NCI-H1105 (cell line): ENCODE measurements at regions not wholly inside any gene's neighbourhood (a gene's known extent, or its start where the extent isn't known, plus 50 kb on each side); places are given as distances from the start of the nearest gene placed in this dataset.

Experiments
- DNase-seq: peaks from one replicate; lab custom pipeline; 2025; lab: John Stamatoyannopoulos, UW

GRCh38 chr12:118850244-118850825 lies 131.0 kb upstream of the SRRM4 start:
- DNase-seq = no peak

DNA sequence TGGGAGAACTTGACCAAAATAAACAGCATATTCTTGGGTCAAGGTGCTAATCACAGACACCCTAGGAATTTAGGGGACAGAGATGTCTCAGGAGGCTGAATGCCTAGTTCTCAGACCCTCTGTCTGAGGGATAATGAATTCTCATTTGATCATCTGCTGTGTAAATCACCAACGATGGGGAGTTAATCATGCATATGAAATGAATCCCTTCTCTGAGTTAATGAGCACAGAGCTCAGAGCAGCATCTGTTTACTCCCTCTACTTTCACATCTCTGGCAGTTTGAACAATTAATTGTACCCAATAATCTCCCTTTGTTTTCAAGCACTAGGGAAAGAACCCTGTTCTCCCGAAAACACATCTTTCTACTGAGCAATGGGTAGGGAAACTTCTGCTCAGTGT lies 129.4 kb upstream of the SRRM4 start:
- peak; percentile 35 for DNase-seq

GRCh38 chr12:118853634-118854033 lies 127.7 kb upstream of the SRRM4 start:
- DNase-seq = no peak

DNA sequence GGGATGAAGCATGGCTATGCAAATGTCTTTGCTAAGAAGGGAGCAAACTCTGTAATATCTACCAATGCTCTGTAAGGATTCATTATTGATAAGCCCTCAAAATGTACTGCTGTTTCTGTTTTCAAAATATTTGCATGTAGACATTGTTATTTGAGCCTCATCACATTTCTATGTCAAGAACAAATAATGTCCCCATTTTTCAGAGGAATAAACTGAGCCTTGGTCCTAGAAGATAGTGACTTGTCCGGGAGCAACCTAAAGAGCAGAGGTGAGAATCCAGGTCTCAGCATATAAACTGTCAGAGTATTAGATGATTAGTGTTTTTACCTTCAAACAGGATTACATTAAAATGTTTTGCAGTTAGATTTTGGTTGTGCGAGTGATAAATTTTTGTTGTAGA lies 125.5 kb upstream of the SRRM4 start:
- DNase-seq = no peak

- no peak for DNase-seq
Measured at GRCh38 chr12:118866346-118866745, 115.0 kb upstream of the SRRM4 start.

DNA sequence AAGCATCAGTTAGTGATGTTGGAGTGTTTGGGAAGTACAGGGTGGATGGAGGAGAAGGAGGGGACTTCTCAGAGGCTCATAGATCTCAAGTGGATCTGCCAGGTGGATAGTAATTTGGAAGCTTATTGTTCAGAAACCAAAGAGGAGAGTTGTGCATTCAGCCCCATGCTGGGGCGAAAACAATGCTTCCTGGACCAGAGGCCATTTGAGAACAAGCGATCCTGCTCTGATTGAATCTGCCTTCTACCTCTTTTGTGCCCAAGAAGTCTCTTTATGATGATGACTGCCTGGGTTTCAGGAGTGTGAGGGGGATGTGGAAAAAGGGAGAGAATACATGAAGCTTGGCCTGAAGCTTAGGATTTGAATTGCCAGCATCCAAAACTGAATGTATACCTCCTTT lies 110.8 kb upstream of the SRRM4 start:
- DNase-seq = peak; percentile 44

- no peak for DNase-seq
Measured at GRCh38 chr12:118874698-118875548, 106.4 kb upstream of the SRRM4 start.

DNA sequence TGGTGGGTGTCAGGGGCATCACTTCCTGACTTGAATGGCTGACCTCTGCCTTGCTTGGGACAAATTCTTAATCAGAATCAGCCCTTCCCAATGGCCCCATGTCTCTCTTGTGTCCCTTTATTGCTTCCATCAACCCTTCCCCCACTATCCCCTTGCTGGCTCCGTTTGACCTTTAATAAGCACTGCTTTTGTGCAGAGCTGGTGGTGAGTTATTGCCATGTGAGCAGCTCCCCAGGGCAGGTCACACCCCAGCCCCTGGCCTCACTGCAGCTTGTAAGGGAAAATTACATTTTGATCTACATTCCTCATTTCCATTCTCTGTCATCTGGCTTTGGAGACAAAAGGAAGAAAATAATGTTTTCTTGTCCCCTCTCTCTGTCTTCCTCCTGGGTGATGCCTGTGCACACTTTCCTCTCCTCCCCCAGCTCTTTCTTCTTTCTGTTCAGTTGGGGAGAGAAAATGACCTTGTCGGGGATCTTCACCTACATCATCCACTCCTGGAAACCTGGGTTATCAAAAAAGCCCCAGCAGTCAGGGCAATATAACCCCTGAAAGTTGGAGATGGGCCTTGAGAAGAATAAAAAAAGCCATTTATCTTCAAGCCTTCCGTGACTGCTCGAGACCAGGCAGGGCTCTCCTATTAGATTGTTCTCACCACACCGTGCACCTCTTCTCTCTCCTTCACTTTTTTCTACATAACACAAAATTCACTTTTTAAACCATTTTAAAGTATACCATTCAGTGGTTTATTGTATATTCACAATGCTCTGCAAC lies 100.4 kb upstream of the SRRM4 start:
- DNase-seq = no peak

GRCh38 chr12:118884226-118884625 lies 97.1 kb upstream of the SRRM4 start:
- DNase-seq = no peak

GRCh38 chr12:118900993-118901392 lies 80.3 kb upstream of the SRRM4 start:
- DNase-seq = no peak

DNA sequence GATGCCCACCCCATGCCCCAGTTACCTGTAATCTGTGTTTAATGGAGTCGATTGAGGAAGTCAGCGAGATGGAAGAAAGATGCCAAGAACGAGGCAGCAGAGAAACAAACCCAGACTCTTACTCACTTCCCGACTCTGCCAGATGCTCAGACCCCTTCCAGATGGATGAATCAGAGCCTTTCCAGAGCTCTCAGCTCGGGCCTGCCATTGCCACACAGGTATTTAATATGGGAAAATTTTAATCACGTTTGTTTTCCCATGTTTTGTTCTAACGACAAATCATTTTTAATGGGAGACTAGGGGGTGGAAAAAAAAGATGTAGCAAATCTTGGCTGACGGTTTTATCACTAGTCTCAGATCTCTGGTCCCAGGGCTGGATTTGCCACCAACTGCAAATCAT lies 72.5 kb upstream of the SRRM4 start:
- DNase-seq = no peak

- DNase-seq = no peak
Measured at GRCh38 chr12:118912697-118913270, 68.6 kb upstream of the SRRM4 start.

- DNase-seq = no peak
Measured at GRCh38 chr12:118921761-118922160, 59.6 kb upstream of the SRRM4 start.

DNA sequence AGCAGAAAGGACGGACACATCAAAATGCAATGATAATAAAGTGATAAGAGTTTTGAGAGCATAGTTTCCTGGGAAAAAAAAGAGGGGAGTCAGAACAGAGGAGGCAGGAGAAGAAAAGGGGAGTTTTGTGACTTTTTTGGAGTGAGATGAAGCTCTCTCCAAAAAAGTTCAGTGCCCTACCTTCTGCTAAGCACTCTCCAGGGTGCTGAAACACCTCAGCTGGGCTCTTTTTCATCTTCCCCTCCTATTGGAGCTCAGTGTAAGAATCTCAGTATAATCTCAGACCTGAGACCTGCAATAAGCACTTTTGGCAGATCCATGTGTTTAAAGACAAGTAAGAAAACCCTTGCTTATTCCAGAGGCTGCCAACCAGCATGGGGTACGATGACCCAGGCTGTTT lies 58.9 kb upstream of the SRRM4 start:
- DNase-seq = no peak

- DNase-seq = no peak
Measured at GRCh38 chr12:118925407-118925806, 55.9 kb upstream of the SRRM4 start.

DNA sequence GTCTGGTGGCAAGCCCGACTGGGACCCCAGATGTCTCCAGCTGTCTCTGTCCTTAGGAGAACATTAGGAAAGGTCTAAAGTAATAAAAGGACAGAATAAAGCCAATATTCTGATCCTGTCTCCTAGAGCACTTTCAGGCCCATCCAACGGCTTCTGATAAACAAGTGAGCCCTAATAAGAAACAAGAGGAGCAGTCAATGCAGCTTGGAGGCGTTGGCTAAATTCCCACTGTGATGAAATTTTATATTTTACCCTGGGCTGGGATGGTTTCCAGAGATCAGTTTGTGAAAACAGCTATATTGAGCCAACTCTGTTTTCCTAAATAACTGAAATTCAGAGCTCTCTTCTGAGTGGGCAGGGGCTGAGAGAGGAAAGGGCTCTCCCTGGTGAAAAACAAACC lies 55.5 kb upstream of the SRRM4 start:
- DNase-seq = no peak
